ENCODE measurements at regions not wholly inside any gene's neighbourhood (a gene's known extent, or its start where the extent isn't known, plus 50 kb on each side); places are given as distances from the start of the nearest gene placed in this dataset.

GRCh38 chr13:111491021-111491420 lies 170.6 kb downstream of the TEX29 start (continued):
- TF ChIP-seq FOXJ3 (CRISPR knock-in tag; IDR thresholded peaks at IDR 0.05) (no peak), MEF2A (IDR thresholded peaks at IDR 0.05; ENCODE audit: borderline replicate concordance, low read depth) (no peak), NRF1 (IDR thresholded peaks at IDR 0.05; ENCODE audit: low read depth, low read length) (no peak)

GRCh38 chr13:111491659-111492058 lies 171.2 kb downstream of the TEX29 start:
- 4% methylated on average over 10 of the region's 10 CpGs for WGBS (ENCODE audit: low lambda C conversion rate)
- no peaks in the 10 kb centered on the region for H3F3A ChIP-seq (replicated peaks; ENCODE audit: insufficient read depth)
- DNase-seq, result no peak
- no peaks in the 10 kb centered on the region for H3K36me3 ChIP-seq (replicated peaks in 1 of 2; ENCODE audit: control insufficient read depth in 1 of 2, insufficient read depth in 2 of 2, low read length in 1 of 2)
- no peaks in the 10 kb centered on the region for H4K20me1 ChIP-seq (ENCODE audit: insufficient read depth)
- no peak overlapping the region for H3K4me3 ChIP-seq (ENCODE audit: low read depth in 2 of 2, low read length in 1 of 2)
- H3K9me3 ChIP-seq, result no peaks in the 10 kb centered on the region
- no peak overlapping the region for H3K27ac ChIP-seq (ENCODE audit: low read depth in 2 of 2, low read length in 1 of 2)
- no peak overlapping the region for H2AFZ ChIP-seq (ENCODE audit: low read depth)
- no peak overlapping the region for H3K9ac ChIP-seq
- ChIA-PET POLR2A (no interaction called here), CTCF (interaction anchor here (0.8 kb wide), 1 partner anchor 952 kb away, joined by 4 read pairs; no protein-coding TSS in a partner anchor)
- H3K4me1 ChIP-seq (ENCODE audit: control insufficient read depth in 1 of 2, insufficient read depth in 2 of 2, low read depth in 1 of 2, low read length in 1 of 2), result no peaks in the 10 kb centered on the region
- H3K9me2 ChIP-seq, result no peaks in the 10 kb centered on the region
- no peak overlapping the region for H3K4me2 ChIP-seq
- 0 out of 2 replicates have a peak, but pooled peaks cover 5% of the 10 kb centered on the region for H3K27me3 ChIP-seq (ENCODE audit: insufficient read depth)
- TF ChIP-seq CTCF (IDR thresholded peaks at IDR 0.05), result no peak
- TF ChIP-seq SIN3A (IDR thresholded peaks at IDR 0.05; ENCODE audit: borderline replicate concordance, low read depth, low read length), result no peak
- TF ChIP-seq TAF1 (IDR thresholded peaks at IDR 0.05; ENCODE audit: borderline replicate concordance, low read depth, low read length), result no peak
- no peaks in the 10 kb centered on the region for H3K79me2 ChIP-seq (ENCODE audit: insufficient read depth)

- Histone ChIP-seq H3K9ac (no peak overlapping the region), H3K36me3 (replicated peaks in 1 of 2; ENCODE audit: control insufficient read depth in 1 of 2, insufficient read depth in 2 of 2, low read length in 1 of 2) (no peaks in the 10 kb centered on the region), H3K4me3 (ENCODE audit: low read depth in 2 of 2, low read length in 1 of 2) (no peak overlapping the region), H2AFZ (ENCODE audit: low read depth) (no peak overlapping the region), H3F3A (replicated peaks; ENCODE audit: insufficient read depth) (no peaks in the 10 kb centered on the region), H3K9me3 (no peaks in the 10 kb centered on the region), H3K27ac (ENCODE audit: low read depth in 2 of 2, low read length in 1 of 2) (no peak overlapping the region), H4K20me1 (ENCODE audit: insufficient read depth) (no peaks in the 10 kb centered on the region), H3K4me1 (ENCODE audit: control insufficient read depth in 1 of 2, insufficient read depth in 2 of 2, low read depth in 1 of 2, low read length in 1 of 2) (no peaks in the 10 kb centered on the region), H3K79me2 (ENCODE audit: insufficient read depth) (no peaks in the 10 kb centered on the region), H3K27me3 (ENCODE audit: insufficient read depth) (0 out of 2 replicates have a peak, but pooled peaks cover 5% of the 10 kb centered on the region), H3K9me2 (no peaks in the 10 kb centered on the region), H3K4me2 (no peak overlapping the region)
- TF ChIP-seq FOXM1 (IDR thresholded peaks at IDR 0.05; ENCODE audit: low read depth) (no peak), IRF3 (IDR thresholded peaks at IDR 0.05; ENCODE audit: low read depth, low read length) (no peak), FOSL2 (IDR thresholded peaks at IDR 0.05; ENCODE audit: borderline replicate concordance, low read depth) (no peak), FOXJ3 (CRISPR knock-in tag; IDR thresholded peaks at IDR 0.05) (no peak), PBX3 (IDR thresholded peaks at IDR 0.05) (no peak), USF2 (IDR thresholded peaks at IDR 0.05; ENCODE audit: borderline replicate concordance, low read depth, low read length) (no peak), SMC3 (IDR thresholded peaks at IDR 0.05; ENCODE audit: low read depth, low read length) (no peak), CHD2 (IDR thresholded peaks at IDR 0.05; ENCODE audit: low read length, partially characterized antibody) (no peak)
- no peak for DNase-seq
- 15% methylated on average over 18 of the region's 18 CpGs for WGBS (ENCODE audit: low lambda C conversion rate)
- ChIA-PET CTCF (interaction anchor here (0.8 kb wide), 1 partner anchor 951 kb away, joined by 4 read pairs; no protein-coding TSS in a partner anchor), POLR2A (no interaction called here)
These were observed 172.0 kb downstream of the TEX29 start for GRCh38 chr13:111492341-111492950.

All from SK-N-SH (cell line).